Adrenal gland (tissue), 5 donors: ENCODE measurements at regions not wholly inside any gene's neighbourhood (a gene's known extent, or its start where the extent isn't known, plus 50 kb on each side); places are given as distances from the start of the nearest gene placed in this dataset.

Source experiments
- POLR2A ChIP-seq, 2 donors: fragments of 450-650 bp; IDR thresholded peaks; one replicate each; pipeline ENCODE4 v1.6.1; 2017; ENCODE audit warnings: antibody characterized with exemption in 2 of 2, mild to moderate bottlenecking in 2 of 2, moderate library complexity in 1 of 2
- TF ChIP-seq, protein P1 (sequence below), 6 experiments: fragments of 450-650 bp in 4 of 6; fragments of 200-600 bp in 2 of 6; sonication (generic) in 1 of 6; IDR thresholded peaks; 1 replicate in 5 of 6; 2 replicates in 1 of 6; pipeline versions ENCODE4 v1.5.1 to v1.8.0; 2016 to 2021; ENCODE audit warnings: antibody characterized with exemption in 6 of 6, mild to moderate bottlenecking in 2 of 6, moderate library complexity in 1 of 6
- donor health status: DM: no; HTN: no; CAD: no.

- TF ChIP-seq, protein P1, sequence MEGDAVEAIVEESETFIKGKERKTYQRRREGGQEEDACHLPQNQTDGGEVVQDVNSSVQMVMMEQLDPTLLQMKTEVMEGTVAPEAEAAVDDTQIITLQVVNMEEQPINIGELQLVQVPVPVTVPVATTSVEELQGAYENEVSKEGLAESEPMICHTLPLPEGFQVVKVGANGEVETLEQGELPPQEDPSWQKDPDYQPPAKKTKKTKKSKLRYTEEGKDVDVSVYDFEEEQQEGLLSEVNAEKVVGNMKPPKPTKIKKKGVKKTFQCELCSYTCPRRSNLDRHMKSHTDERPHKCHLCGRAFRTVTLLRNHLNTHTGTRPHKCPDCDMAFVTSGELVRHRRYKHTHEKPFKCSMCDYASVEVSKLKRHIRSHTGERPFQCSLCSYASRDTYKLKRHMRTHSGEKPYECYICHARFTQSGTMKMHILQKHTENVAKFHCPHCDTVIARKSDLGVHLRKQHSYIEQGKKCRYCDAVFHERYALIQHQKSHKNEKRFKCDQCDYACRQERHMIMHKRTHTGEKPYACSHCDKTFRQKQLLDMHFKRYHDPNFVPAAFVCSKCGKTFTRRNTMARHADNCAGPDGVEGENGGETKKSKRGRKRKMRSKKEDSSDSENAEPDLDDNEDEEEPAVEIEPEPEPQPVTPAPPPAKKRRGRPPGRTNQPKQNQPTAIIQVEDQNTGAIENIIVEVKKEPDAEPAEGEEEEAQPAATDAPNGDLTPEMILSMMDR (IDR thresholded peaks at IDR 0.05): no peak
- no peak for TF ChIP-seq POLR2A (IDR thresholded peaks at IDR 0.05)
Observed at GRCh38 chr1:50318428-50318827, 104.8 kb downstream of the DMRTA2 start.
